BJ (cell line): ENCODE measurements at regions not wholly inside any gene's neighbourhood (a gene's known extent, or its start where the extent isn't known, plus 50 kb on each side); places are given as distances from the start of the nearest gene placed in this dataset.

Experiments
- CTCF ChIA-PET: fragments of 350-600 bp; formaldehyde crosslinking; extraction: SDS; loops from one replicate; lab custom pipeline; 2021; ENCODE audit warnings: antibody characterized with exemption, inconsistent platforms; lab: Yijun Ruan, JAX
- POLR2A ChIA-PET: fragments of 300-600 bp; sonication (Branson Sonifier 250); formaldehyde crosslinking; extraction: SDS; loops from one replicate; lab custom pipeline; 2021; ENCODE audit warnings: antibody characterized with exemption; lab: Charles Lee
- DNase-seq: peaks from one replicate; pipeline ENCODE4 v3.0.0-alpha.2; 2011; ENCODE audit warnings: low read depth
- H3K27me3 ChIP-seq: 2 replicates; pipeline ENCODE4 v1.6.0; 2011; ENCODE audit warnings: low read length; ENCODE audit not compliant: control insufficient read depth, insufficient read depth
- H3K36me3 ChIP-seq: 2 replicates; pipeline ENCODE4 v1.5.1; 2011; ENCODE audit warnings: low read length; ENCODE audit not compliant: control insufficient read depth, insufficient read depth
- H3K4me3 ChIP-seq: 2 replicates; pipeline ENCODE4 v1.5.1; 2011; ENCODE audit warnings: low read depth, mild to moderate bottlenecking, control low read depth, low read length
- TF ChIP-seq, protein P1 (sequence below): IDR thresholded peaks from 2 replicates; pipeline ENCODE4 v1.5.1; 2011; ENCODE audit warnings: low read depth, mild to moderate bottlenecking, control low read depth, inconsistent platforms, low read length, moderate library complexity; ENCODE audit not compliant: insufficient read depth

GRCh38 chr9:71355884-71356283 lies 234.5 kb upstream of the TRPM3 start:
- CTCF ChIA-PET, result interaction anchor here (1.0 kb wide), 1 partner anchor 676 kb away, joined by 4 read pairs; no protein-coding TSS in a partner anchor
- Histone ChIP-seq H3K27me3 (no peaks in the 10 kb centered on the region), H3K36me3 (no peaks in the 10 kb centered on the region), H3K4me3 (no peak overlapping the region)
- TF ChIP-seq, protein P1, sequence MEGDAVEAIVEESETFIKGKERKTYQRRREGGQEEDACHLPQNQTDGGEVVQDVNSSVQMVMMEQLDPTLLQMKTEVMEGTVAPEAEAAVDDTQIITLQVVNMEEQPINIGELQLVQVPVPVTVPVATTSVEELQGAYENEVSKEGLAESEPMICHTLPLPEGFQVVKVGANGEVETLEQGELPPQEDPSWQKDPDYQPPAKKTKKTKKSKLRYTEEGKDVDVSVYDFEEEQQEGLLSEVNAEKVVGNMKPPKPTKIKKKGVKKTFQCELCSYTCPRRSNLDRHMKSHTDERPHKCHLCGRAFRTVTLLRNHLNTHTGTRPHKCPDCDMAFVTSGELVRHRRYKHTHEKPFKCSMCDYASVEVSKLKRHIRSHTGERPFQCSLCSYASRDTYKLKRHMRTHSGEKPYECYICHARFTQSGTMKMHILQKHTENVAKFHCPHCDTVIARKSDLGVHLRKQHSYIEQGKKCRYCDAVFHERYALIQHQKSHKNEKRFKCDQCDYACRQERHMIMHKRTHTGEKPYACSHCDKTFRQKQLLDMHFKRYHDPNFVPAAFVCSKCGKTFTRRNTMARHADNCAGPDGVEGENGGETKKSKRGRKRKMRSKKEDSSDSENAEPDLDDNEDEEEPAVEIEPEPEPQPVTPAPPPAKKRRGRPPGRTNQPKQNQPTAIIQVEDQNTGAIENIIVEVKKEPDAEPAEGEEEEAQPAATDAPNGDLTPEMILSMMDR, result no peak
- DNase-seq, result no peak
- POLR2A ChIA-PET, result no interaction called here

GRCh38 chr9:71353720-71354119 lies 232.3 kb upstream of the TRPM3 start:
- DNase-seq, result peak; percentile 76
- H3K36me3 ChIP-seq, result no peaks in the 10 kb centered on the region
- ChIA-PET POLR2A (no interaction called here), CTCF (interaction anchor here (1.2 kb wide), 1 partner anchor 10 kb away, joined by 5 read pairs; no protein-coding TSS in a partner anchor)
- H3K4me3 ChIP-seq, result no peak overlapping the region
- no peaks in the 10 kb centered on the region for H3K27me3 ChIP-seq
- TF ChIP-seq, protein P1, result no peak

DNA sequence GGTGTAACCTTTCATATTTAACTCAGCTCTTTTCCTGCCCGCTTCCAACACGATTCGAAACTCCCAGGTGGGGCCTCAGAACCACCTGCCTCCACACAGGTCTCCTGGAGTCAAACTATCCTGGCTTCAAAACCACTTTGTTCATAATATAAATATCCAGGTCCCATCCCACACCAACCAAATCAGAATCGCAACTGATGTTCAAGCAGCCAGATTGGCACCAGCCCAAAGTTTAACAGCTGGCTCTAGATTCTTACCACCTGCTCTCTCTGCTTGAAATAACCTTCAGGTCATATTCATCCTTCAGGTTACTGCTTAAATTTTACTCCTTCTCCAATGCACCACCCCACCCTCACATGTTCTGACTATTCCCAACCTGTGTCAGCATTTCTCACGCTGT lies 231.4 kb upstream of the TRPM3 start:
- Histone ChIP-seq H3K36me3 (no peaks in the 10 kb centered on the region), H3K27me3 (no peaks in the 10 kb centered on the region), H3K4me3 (no peak overlapping the region)
- CTCF ChIA-PET, result no interaction called here
- no peak for DNase-seq
- POLR2A ChIA-PET, result no interaction called here
- TF ChIP-seq, protein P1, result no peak

DNA sequence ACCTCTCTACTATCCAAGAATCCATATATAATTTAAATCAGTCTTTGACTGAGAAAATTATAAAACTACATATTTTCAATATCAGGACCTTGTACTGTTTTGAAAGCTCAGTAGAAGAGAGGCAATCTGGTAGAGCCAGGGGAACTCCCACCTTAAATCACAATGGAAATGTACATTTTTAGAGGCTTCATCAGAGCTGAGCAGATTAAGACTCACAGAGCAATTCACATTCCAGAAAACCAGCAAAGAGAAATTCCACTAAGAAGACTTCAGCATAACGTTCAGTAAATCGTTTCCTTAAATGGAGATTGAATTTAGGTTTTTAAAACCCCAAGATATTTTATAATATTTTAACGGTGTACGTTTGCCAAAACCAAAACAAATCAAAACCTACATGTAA lies 227.8 kb upstream of the TRPM3 start:
- TF ChIP-seq, protein P1, result no peak
- CTCF ChIA-PET, result no interaction called here
- Histone ChIP-seq H3K27me3 (no peaks in the 10 kb centered on the region), H3K4me3 (no peak overlapping the region), H3K36me3 (no peaks in the 10 kb centered on the region)
- POLR2A ChIA-PET, result interaction anchor here (0.6 kb wide), 1 partner anchor 262 kb away, joined by 3 read pairs; no protein-coding TSS in a partner anchor
- DNase-seq, result peak; percentile 47

DNA sequence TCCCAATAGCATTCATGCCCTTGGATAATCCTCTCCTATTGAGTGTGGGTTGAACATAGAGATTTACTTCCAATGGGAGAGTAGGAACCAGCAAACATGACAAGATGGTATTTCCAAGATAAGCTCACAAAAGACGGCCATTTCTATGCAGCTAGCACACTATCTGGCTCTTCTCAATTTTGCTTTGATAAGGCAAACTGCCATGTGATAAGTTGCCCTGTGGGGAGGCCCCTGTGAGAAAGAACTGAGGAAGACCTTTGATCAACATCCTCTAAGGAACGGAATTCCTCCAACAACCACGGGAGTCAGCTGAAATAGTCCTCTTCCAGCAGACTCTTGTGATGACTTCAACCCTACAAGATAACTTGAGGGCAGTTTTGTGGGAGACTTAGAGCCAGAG lies 211.9 kb upstream of the TRPM3 start:
- Histone ChIP-seq H3K36me3 (no peaks in the 10 kb centered on the region), H3K4me3 (no peak overlapping the region), H3K27me3 (no peaks in the 10 kb centered on the region; the same call in 1 of the 2 replicates)
- TF ChIP-seq, protein P1, result no peak
- ChIA-PET CTCF (interaction anchor here (1.2 kb wide), 1 partner anchor 38 kb away, joined by 4 read pairs; no protein-coding TSS in a partner anchor), POLR2A (no interaction called here)
- no peak for DNase-seq
